B cell (primary cell): ENCODE measurements at regions not wholly inside any gene's neighbourhood (a gene's known extent, or its start where the extent isn't known, plus 50 kb on each side); places are given as distances from the start of the nearest gene placed in this dataset.

ENCODE experiments used
- ATAC-seq: fragments of 200-7000 bp; cut with Tn5 transposase; one replicate; pipeline ENCODE4 v1.10.0; 2021; ENCODE audit warnings: low read depth, mild to moderate bottlenecking, moderate number of reproducible peaks, moderate library complexity
- CTCF ChIA-PET: fragments of 350-600 bp; sonication (Branson Sonifier 250); formaldehyde crosslinking; loops from one replicate; lab custom pipeline; 2021; ENCODE audit warnings: antibody characterized with exemption, inconsistent platforms; lab: Charles Lee
- POLR2A ChIA-PET: fragments of 350-600 bp; sonication (Branson Sonifier 250); formaldehyde crosslinking; loops from one replicate; lab custom pipeline; 2021; ENCODE audit warnings: antibody characterized with exemption; lab: Charles Lee
- DNase-seq: peaks from one replicate; pipeline ENCODE4 v3.0.0; 2013
- H2AFZ ChIP-seq: 2 replicates; pipeline ENCODE4 v1.6.1; 2012; ENCODE audit warnings: mild to moderate bottlenecking, low read depth, low read length; ENCODE audit not compliant: insufficient read depth, poor library complexity, severe bottlenecking
- H3K27ac ChIP-seq, 2 donors: 1 replicate in 1 of 2; 2 replicates in 1 of 2; pipeline ENCODE4 v1.5.1; 2012 to 2013; ENCODE audit warnings: low read length in 2 of 2, mild to moderate bottlenecking in 2 of 2, moderate library complexity in 1 of 2
- H3K27me3 ChIP-seq, 4 experiments: fragments of 200-600 bp in 1 of 4; sonication (generic) in 1 of 4; replicated peaks in 1 of 4; 1 replicate in 2 of 4; 2 replicates in 2 of 4; pipeline versions ENCODE4 v1.6.1 to v1.7.0; 2013 to 2016; ENCODE audit warnings: low read length in 3 of 4, mild to moderate bottlenecking in 2 of 4, mixed read lengths in 1 of 4, moderate library complexity in 1 of 4; ENCODE audit not compliant: insufficient read depth in 4 of 4, control insufficient read depth in 3 of 4; ENCODE audit errors: control extremely low read depth in 1 of 4
- H3K36me3 ChIP-seq, 2 experiments: replicated peaks in 1 of 2; 1 replicate in 1 of 2; 2 replicates in 1 of 2; pipeline versions ENCODE4 v1.6.1 to v1.7.1; 2013; ENCODE audit warnings: low read length in 1 of 2; ENCODE audit not compliant: insufficient read depth in 2 of 2, control insufficient read depth in 1 of 2; ENCODE audit errors: control extremely low read depth in 1 of 2, extremely low read depth in 1 of 2
- H3K4me1 ChIP-seq, 2 donors: fragments of 200-600 bp in 1 of 2; sonication (generic) in 1 of 2; 1 replicate in 1 of 2; 2 replicates in 1 of 2; pipeline versions ENCODE4 v1.5.1 to v1.6.1; 2013 to 2017; ENCODE audit warnings: low read length in 2 of 2; ENCODE audit not compliant: control insufficient read depth in 2 of 2, insufficient read depth in 2 of 2
- H3K4me2 ChIP-seq: replicated peaks from 2 replicates; pipeline ENCODE3; 2012; ENCODE audit warnings: mild to moderate bottlenecking, low read depth, low read length; ENCODE audit not compliant: poor library complexity, severe bottlenecking
- H3K4me3 ChIP-seq, 5 experiments: fragments of 200-600 bp in 1 of 5; sonication (generic) in 1 of 5; 1 replicate in 3 of 5; 2 replicates in 2 of 5; pipeline versions ENCODE4 v1.5.1 to v1.7.0; 2011 to 2016; ENCODE audit warnings: low read length in 4 of 5, mild to moderate bottlenecking in 4 of 5, low read depth in 2 of 5, control low read depth in 1 of 5, moderate library complexity in 1 of 5; ENCODE audit not compliant: insufficient read depth in 1 of 5; ENCODE audit errors: control extremely low read depth in 1 of 5, extremely low read depth in 1 of 5
- H3K79me2 ChIP-seq: fragments of 200-600 bp; sonication (generic); one replicate; pipeline ENCODE4 v1.6.0; 2016; ENCODE audit warnings: low read length; ENCODE audit not compliant: control insufficient read depth, insufficient read depth
- H3K9ac ChIP-seq: fragments of 200-600 bp; sonication (generic); 2 replicates; pipeline ENCODE4 v1.6.1; 2017; ENCODE audit warnings: mild to moderate bottlenecking, low read length, moderate library complexity
- H3K9me3 ChIP-seq, 3 donors: one replicate each; pipeline versions ENCODE4 v1.6.1 to v1.7.1; 2013; ENCODE audit warnings: low read length in 2 of 3; ENCODE audit not compliant: control insufficient read depth in 2 of 3, insufficient read depth in 1 of 3; ENCODE audit errors: control extremely low read depth in 1 of 3
- H4K20me1 ChIP-seq: 2 replicates; pipeline ENCODE4 v1.6.0; 2012; ENCODE audit warnings: mild to moderate bottlenecking, low read length; ENCODE audit not compliant: insufficient read depth, control insufficient read depth, poor library complexity, severe bottlenecking
- H3K27ac Mint-ChIP-seq: one replicate; pipeline ENCODE4 v1.8.0; 2021; ENCODE audit warnings: mixed read lengths
- H3K27me3 Mint-ChIP-seq: one replicate; pipeline ENCODE4 v1.8.0; 2021; ENCODE audit warnings: mixed read lengths
- H3K4me1 Mint-ChIP-seq: one replicate; pipeline ENCODE4 v1.8.0; 2021; ENCODE audit warnings: mixed read lengths
- H3K4me3 Mint-ChIP-seq: one replicate; pipeline ENCODE4 v1.8.0; 2021; ENCODE audit warnings: mixed read lengths
- H3K9me3 Mint-ChIP-seq: one replicate; pipeline ENCODE4 v1.8.0; 2022; ENCODE audit warnings: mixed read lengths; ENCODE audit not compliant: insufficient read depth
- EZH2 ChIP-seq: IDR thresholded peaks from 2 replicates; pipeline ENCODE4 v1.6.1; 2012; ENCODE audit warnings: borderline replicate concordance, low read depth, mild to moderate bottlenecking, moderate library complexity, low read length; ENCODE audit not compliant: insufficient read depth, poor library complexity, severe bottlenecking
- WGBS: methylation state at CpG from one replicate; pipeline ENCODE4 v1.1.5; 2013; ENCODE audit warnings: missing lambda C conversion rate; ENCODE audit not compliant: insufficient coverage; 5-methylcytosine and 5-hydroxymethylcytosine counted together
- intact Hi-C: fragments of 100-400 bp; cut with micrococcal nuclease; formaldehyde crosslinking; loops from one replicate; pipeline ENCODE4 v1.10.0; 2022
- TF ChIP-seq, protein P1 (sequence below): fragments of 200-600 bp; IDR thresholded peaks from one replicate; pipeline ENCODE4 v1.8.0; 2022; ENCODE audit warnings: antibody characterized with exemption, mild to moderate bottlenecking

DNA sequence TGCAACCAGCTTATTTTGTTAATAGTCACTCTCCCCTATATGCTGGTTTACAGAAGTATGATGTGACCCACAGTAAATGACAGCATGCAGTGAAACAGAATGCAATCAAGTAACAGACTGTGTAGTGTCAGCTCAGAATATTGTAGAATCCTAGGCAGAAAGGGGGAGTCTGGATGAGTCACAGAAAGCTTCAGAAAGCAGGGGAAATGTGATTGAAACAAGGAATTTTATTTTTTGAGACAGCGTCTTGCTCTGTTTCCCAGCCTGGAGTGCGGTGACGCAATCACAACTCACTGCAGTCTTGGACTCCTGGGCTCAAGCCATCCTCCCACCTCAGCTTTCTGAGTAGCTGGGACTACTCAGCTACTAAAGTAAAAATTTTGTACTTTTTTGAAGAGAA, 188.3 kb upstream of the FOXN2 start:
- intact Hi-C loops = no loop called here
- H3K9me3 ChIP-seq = peaks cover 0 to 4% (median 2%) of the 10 kb centered on the region in 3 donors
- Mint-ChIP-seq H3K4me3 (no peak overlapping the region), H3K9me3 (no peaks in the 10 kb centered on the region), H3K27me3 (peaks cover 4% of the 10 kb centered on the region), H3K27ac (no peak overlapping the region), H3K4me1 (no peaks in the 10 kb centered on the region)
- no peak overlapping the region for H3K4me3 ChIP-seq
- H3K4me2 ChIP-seq = no peak overlapping the region
- no peak overlapping the region for H2AFZ ChIP-seq
- H3K27ac ChIP-seq = no peak overlapping the region
- peaks cover 0 to 7% (median 2%) of the 10 kb centered on the region in 4 experiments for H3K27me3 ChIP-seq
- CTCF ChIA-PET = no interaction called here
- DNase-seq = no peak
- H3K36me3 ChIP-seq = no peaks in the 10 kb centered on the region
- no peak for ATAC-seq
- no peaks in the 10 kb centered on the region for H3K4me1 ChIP-seq
- no peak for TF ChIP-seq EZH2
- TF ChIP-seq, protein P1, sequence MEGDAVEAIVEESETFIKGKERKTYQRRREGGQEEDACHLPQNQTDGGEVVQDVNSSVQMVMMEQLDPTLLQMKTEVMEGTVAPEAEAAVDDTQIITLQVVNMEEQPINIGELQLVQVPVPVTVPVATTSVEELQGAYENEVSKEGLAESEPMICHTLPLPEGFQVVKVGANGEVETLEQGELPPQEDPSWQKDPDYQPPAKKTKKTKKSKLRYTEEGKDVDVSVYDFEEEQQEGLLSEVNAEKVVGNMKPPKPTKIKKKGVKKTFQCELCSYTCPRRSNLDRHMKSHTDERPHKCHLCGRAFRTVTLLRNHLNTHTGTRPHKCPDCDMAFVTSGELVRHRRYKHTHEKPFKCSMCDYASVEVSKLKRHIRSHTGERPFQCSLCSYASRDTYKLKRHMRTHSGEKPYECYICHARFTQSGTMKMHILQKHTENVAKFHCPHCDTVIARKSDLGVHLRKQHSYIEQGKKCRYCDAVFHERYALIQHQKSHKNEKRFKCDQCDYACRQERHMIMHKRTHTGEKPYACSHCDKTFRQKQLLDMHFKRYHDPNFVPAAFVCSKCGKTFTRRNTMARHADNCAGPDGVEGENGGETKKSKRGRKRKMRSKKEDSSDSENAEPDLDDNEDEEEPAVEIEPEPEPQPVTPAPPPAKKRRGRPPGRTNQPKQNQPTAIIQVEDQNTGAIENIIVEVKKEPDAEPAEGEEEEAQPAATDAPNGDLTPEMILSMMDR = no peak
- H3K9ac ChIP-seq = no peak overlapping the region
- POLR2A ChIA-PET = no interaction called here
- H3K79me2 ChIP-seq = no peaks in the 10 kb centered on the region
- no peaks in the 10 kb centered on the region for H4K20me1 ChIP-seq
- WGBS = no CpG with 5 or more reads among the region's 3 CpGs

DNA sequence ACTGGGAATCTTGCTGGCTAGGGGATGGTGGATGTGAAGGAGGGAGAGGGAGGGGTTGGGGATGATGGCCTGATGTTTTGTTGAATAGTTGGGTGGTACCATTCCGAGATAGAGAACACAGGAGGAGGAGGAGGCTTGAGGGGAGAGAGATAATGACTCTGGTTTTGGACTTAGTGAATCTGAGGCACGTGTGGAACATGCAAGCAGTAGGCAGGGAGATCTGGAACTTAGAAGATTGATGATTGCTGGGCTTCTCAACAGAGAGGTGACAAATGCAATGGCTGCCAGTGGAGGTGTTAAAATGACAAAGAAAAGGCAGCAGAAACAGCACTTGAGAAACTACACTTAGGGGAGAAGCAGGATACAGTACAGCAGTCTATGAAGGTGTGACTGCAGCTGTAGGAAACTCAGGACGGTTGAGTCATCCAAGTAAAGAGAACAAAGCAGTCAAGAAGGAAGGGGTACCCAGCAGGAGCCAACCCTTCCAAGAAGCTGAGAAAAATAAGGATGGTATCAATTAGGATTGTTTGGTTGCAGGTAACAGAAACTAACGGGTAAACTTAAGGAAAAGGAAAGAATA, 186.8 kb upstream of the FOXN2 start:
- Mint-ChIP-seq H3K4me3 (no peak overlapping the region), H3K27ac (no peak overlapping the region), H3K27me3 (no peaks in the 10 kb centered on the region), H3K4me1 (no peaks in the 10 kb centered on the region), H3K9me3 (no peaks in the 10 kb centered on the region)
- H3K36me3 ChIP-seq = no peaks in the 10 kb centered on the region
- no peak overlapping the region for H3K9ac ChIP-seq
- ChIA-PET CTCF (no interaction called here), POLR2A (interaction anchor here (0.7 kb wide), 1 partner anchor 258 kb away, joined by 3 read pairs; no protein-coding TSS in a partner anchor)
- H3K27ac ChIP-seq = no peak overlapping the region
- peaks cover 0 to 4% (median 2%) of the 10 kb centered on the region in 3 donors for H3K9me3 ChIP-seq
- no peak for DNase-seq
- no peaks in the 10 kb centered on the region for H3K79me2 ChIP-seq
- peaks cover 0 to 7% (median 2%) of the 10 kb centered on the region in 4 experiments for H3K27me3 ChIP-seq
- H2AFZ ChIP-seq = no peak overlapping the region
- WGBS = 91% methylated on average over 3 of the region's 4 CpGs
- H3K4me3 ChIP-seq = no peak overlapping the region
- intact Hi-C loops = no loop called here
- H3K4me2 ChIP-seq = no peak overlapping the region
- no peaks in the 10 kb centered on the region for H4K20me1 ChIP-seq
- ATAC-seq = no peak
- TF ChIP-seq EZH2 = no peak
- TF ChIP-seq, protein P1 = no peak
- H3K4me1 ChIP-seq = no peaks in the 10 kb centered on the region
